ENCODE measurements at regions not wholly inside any gene's neighbourhood (a gene's known extent, or its start where the extent isn't known, plus 50 kb on each side); places are given as distances from the start of the nearest gene placed in this dataset.

DNA sequence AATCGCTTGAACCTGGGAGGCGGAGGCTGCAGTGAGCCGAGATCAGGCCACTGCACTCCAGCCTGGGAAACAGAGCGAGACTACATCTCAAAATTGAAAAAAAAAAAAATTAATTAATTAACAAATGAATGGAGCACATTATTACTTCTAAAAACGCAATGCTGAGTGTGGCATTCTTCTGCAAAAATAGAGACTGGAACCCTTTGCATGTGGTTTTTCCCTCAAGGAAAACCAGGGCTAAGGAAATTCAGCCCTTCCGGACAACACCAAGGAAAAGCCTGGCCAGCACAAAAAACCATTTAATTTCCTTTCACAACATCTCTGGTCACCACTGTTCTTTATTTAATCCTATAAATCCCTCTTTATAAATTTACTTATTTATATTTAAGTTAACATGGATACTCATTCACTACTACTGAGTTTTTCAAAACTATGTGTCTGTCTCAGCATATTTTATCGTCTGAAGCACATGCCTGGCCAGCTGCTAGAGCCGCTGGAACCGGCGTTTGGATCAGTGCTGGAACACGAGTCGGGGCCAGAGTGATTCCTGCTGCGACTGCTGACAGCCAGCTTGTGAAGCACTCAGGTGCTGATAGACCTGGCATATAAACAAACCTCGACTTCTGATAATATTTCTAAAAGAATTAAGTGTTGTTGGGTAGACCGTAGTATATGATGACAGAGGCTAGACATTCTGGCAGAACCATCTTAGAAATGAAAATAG lies 84.5 kb upstream of the WWC2 start:
- Histone ChIP-seq H3K4me3 (IDR thresholded peaks at IDR 0.05; ENCODE audit: insufficient read depth, low read depth, low read length) (no peak overlapping the region), H3K4me1 (ENCODE audit: low read depth, poor library complexity, severe bottlenecking) (no peaks in the 10 kb centered on the region), H3K27me3 (ENCODE audit: insufficient read depth, low read depth) (no peaks in the 10 kb centered on the region), H3K27ac (no peak overlapping the region), H3K36me3 (ENCODE audit: insufficient read depth) (no peaks in the 10 kb centered on the region), H3K9ac (no peak overlapping the region), H4K20me1 (ENCODE audit: insufficient read depth) (no peaks in the 10 kb centered on the region), H3K4me2 (no peak overlapping the region), H2AFZ (ENCODE audit: low read depth) (no peak overlapping the region), H3K79me2 (ENCODE audit: insufficient read depth, low read depth) (no peaks in the 10 kb centered on the region)
- TF ChIP-seq, protein P1, sequence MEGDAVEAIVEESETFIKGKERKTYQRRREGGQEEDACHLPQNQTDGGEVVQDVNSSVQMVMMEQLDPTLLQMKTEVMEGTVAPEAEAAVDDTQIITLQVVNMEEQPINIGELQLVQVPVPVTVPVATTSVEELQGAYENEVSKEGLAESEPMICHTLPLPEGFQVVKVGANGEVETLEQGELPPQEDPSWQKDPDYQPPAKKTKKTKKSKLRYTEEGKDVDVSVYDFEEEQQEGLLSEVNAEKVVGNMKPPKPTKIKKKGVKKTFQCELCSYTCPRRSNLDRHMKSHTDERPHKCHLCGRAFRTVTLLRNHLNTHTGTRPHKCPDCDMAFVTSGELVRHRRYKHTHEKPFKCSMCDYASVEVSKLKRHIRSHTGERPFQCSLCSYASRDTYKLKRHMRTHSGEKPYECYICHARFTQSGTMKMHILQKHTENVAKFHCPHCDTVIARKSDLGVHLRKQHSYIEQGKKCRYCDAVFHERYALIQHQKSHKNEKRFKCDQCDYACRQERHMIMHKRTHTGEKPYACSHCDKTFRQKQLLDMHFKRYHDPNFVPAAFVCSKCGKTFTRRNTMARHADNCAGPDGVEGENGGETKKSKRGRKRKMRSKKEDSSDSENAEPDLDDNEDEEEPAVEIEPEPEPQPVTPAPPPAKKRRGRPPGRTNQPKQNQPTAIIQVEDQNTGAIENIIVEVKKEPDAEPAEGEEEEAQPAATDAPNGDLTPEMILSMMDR (conservative IDR thresholded peaks at IDR 0.05; ENCODE audit: low read depth, low read length), result no peak

DNA sequence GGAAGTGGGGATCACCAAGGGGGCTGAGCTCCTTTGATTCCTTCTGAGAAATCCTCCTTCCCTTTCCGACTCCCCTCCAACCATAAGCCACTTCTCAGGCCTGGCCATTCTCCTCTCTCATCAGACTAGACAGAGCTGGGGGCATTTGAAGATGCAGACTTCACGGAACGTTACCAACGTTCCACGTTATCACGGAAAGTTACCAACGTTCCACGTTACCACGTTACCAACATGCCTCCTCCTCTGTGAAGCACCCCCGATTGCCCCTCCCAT lies 85.4 kb upstream of the WWC2 start:
- Histone ChIP-seq H4K20me1 (ENCODE audit: insufficient read depth) (no peaks in the 10 kb centered on the region), H3K79me2 (ENCODE audit: insufficient read depth, low read depth) (no peaks in the 10 kb centered on the region), H3K27me3 (ENCODE audit: insufficient read depth, low read depth) (no peaks in the 10 kb centered on the region), H3K4me3 (IDR thresholded peaks at IDR 0.05; ENCODE audit: insufficient read depth, low read depth, low read length) (no peak overlapping the region), H3K4me2 (no peak overlapping the region), H3K4me1 (ENCODE audit: low read depth, poor library complexity, severe bottlenecking) (no peaks in the 10 kb centered on the region), H3K36me3 (ENCODE audit: insufficient read depth) (no peaks in the 10 kb centered on the region), H2AFZ (ENCODE audit: low read depth) (no peak overlapping the region), H3K27ac (no peak overlapping the region), H3K9ac (no peak overlapping the region)
- TF ChIP-seq, protein P1 (conservative IDR thresholded peaks at IDR 0.05; ENCODE audit: low read depth, low read length), result no peak

DNA sequence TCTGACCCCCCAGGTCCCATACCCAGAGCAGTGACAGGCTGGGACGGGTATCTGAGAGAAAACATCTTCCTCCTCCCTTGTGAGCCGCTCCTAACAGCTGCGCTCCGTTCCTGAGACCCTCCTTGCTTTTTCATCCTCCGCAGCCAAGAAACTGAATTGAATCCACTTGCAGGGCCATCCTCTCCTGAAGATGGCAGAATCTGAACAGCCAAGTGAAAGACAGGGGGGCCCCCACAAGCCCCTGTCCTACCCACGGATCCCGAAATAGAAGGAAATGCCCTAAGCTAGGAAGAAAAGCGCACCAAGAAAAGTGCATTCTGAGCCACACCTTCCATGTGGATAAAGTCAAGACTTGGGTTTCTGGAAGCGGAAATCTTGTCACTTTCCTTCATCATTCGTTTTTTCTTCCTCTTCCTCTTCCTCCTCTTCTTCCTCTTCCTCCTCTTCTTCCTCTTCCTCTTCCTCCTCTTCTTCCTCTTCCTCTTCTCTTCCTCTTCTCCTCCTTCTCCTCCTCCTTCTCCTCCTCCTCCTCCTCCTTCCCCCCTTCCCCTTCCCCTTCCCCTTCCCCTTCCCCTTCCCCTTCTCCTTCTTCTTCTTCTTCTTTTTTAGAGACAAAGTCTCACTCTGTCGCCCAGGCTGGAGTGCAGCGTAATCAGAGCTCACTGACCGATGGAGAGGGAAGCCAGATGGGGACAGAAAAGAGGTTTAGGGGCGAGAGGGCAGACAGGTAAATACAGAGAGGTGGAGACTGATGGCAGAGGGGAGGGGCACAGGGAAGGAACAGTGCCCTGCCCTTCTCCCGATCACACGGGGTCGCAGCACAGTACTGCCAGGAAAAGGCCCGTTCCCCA lies 86.0 kb upstream of the WWC2 start:
- H3K9ac ChIP-seq, result no peak overlapping the region
- H4K20me1 ChIP-seq (ENCODE audit: insufficient read depth), result no peaks in the 10 kb centered on the region
- no peaks in the 10 kb centered on the region for H3K36me3 ChIP-seq (ENCODE audit: insufficient read depth)
- TF ChIP-seq, protein P1 (conservative IDR thresholded peaks at IDR 0.05; ENCODE audit: low read depth, low read length), result no peak
- no peak overlapping the region for H3K4me3 ChIP-seq (IDR thresholded peaks at IDR 0.05; ENCODE audit: insufficient read depth, low read depth, low read length)
- no peaks in the 10 kb centered on the region for H3K4me1 ChIP-seq (ENCODE audit: low read depth, poor library complexity, severe bottlenecking)
- no peak overlapping the region for H3K27ac ChIP-seq
- no peak overlapping the region for H2AFZ ChIP-seq (ENCODE audit: low read depth)
- no peaks in the 10 kb centered on the region for H3K27me3 ChIP-seq (ENCODE audit: insufficient read depth, low read depth)
- H3K79me2 ChIP-seq (ENCODE audit: insufficient read depth, low read depth), result no peaks in the 10 kb centered on the region
- no peak overlapping the region for H3K4me2 ChIP-seq

DNA sequence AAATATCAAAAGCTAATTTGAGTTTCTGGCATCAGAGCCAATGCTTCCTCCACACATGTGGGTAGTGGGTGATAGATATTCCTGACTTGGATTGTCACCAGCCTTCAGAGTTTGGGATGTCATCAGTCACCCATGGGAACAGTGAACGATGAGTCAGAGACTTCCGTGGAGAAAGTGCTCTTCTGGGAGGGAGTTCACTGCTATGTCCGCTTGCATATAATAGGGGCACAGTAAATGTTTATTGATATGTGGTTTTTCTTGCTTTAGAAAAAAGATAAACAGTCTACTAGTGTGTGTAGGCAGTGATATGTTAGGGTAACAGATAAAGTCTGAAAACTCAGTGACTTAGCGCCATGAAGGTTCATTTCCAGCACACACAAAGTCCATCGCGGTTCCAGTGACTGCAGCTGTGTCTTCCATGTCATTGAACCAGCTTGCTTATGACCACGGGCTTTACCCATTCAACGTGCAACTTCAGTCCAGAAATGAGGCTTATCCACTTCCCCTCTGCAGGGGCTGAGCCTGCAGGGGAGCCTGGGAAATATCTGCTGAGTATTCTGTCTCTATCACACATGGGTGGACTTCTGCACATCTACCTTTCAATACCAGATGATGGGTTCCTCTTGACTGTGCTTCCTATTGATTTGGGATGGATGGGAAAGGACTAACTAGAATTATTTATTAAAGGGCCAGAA lies 87.7 kb upstream of the WWC2 start:
- Histone ChIP-seq H3K9ac (no peak overlapping the region), H3K79me2 (ENCODE audit: insufficient read depth, low read depth) (no peaks in the 10 kb centered on the region), H4K20me1 (ENCODE audit: insufficient read depth) (no peaks in the 10 kb centered on the region), H2AFZ (ENCODE audit: low read depth) (no peak overlapping the region), H3K36me3 (ENCODE audit: insufficient read depth) (no peaks in the 10 kb centered on the region), H3K4me3 (IDR thresholded peaks at IDR 0.05; ENCODE audit: insufficient read depth, low read depth, low read length) (no peak overlapping the region), H3K27ac (no peak overlapping the region), H3K27me3 (ENCODE audit: insufficient read depth, low read depth) (no peaks in the 10 kb centered on the region), H3K4me1 (ENCODE audit: low read depth, poor library complexity, severe bottlenecking) (no peaks in the 10 kb centered on the region), H3K4me2 (no peak overlapping the region)
- TF ChIP-seq, protein P1 (conservative IDR thresholded peaks at IDR 0.05; ENCODE audit: low read depth, low read length), result no peak

Measured in KMS-11 (cell line).